ENCODE measurements at regions not wholly inside any gene's neighbourhood (a gene's known extent, or its start where the extent isn't known, plus 50 kb on each side); places are given as distances from the start of the nearest gene placed in this dataset.

GRCh38 chr2:183291436-183291835 lies 167.2 kb downstream of the NUP35 start:
- no peak for DNase-seq

- DNase-seq, result no peak
Observed at GRCh38 chr2:183292028-183292427, 167.8 kb downstream of the NUP35 start.

- DNase-seq, result no peak
Observed at GRCh38 chr2:183339311-183339710, 215.1 kb downstream of the NUP35 start.

GRCh38 chr2:183341057-183341456 lies 216.8 kb downstream of the NUP35 start:
- no peak for DNase-seq

- no peak for DNase-seq
Observed at GRCh38 chr2:183347969-183348368, 223.7 kb downstream of the NUP35 start.

- no peak for DNase-seq
Observed at GRCh38 chr2:183348492-183348891, 224.2 kb downstream of the NUP35 start.

GRCh38 chr2:183349091-183349490 lies 224.8 kb downstream of the NUP35 start:
- DNase-seq, result no peak

GRCh38 chr2:183359867-183360266 lies 235.6 kb downstream of the NUP35 start:
- no peak for DNase-seq

- DNase-seq, result no peak
Observed at GRCh38 chr2:183371545-183371944, 247.3 kb downstream of the NUP35 start.

- DNase-seq, result no peak
Observed at GRCh38 chr2:183375821-183376220, 251.6 kb downstream of the NUP35 start.

- no peak for DNase-seq
Observed at GRCh38 chr2:183383854-183384253, 259.6 kb downstream of the NUP35 start.

GRCh38 chr2:183389546-183390080 lies 265.4 kb downstream of the NUP35 start:
- no peak for DNase-seq

GRCh38 chr2:183390109-183390508 lies 265.9 kb downstream of the NUP35 start:
- DNase-seq, result no peak

- DNase-seq, result no peak
Observed at GRCh38 chr2:183404392-183404791, 280.1 kb downstream of the NUP35 start.

- DNase-seq, result no peak
Observed at GRCh38 chr2:183408562-183408961, 284.3 kb downstream of the NUP35 start.

- DNase-seq, result no peak
Observed at GRCh38 chr2:183409662-183410061, 285.4 kb downstream of the NUP35 start.

- DNase-seq, result peak; percentile 57
Observed at GRCh38 chr2:183416753-183417152, 292.5 kb downstream of the NUP35 start.

GRCh38 chr2:183426825-183427224 lies 302.6 kb downstream of the NUP35 start:
- no peak for DNase-seq

- DNase-seq, result no peak
Observed at GRCh38 chr2:183427558-183427957, 303.3 kb downstream of the NUP35 start.

GRCh38 chr2:183428881-183429280 lies 304.6 kb downstream of the NUP35 start:
- DNase-seq, result no peak

GRCh38 chr2:183438541-183438940 lies 314.3 kb downstream of the NUP35 start:
- no peak for DNase-seq

GRCh38 chr2:183455056-183455455 lies 330.8 kb downstream of the NUP35 start:
- no peak for DNase-seq

- no peak for DNase-seq
Observed at GRCh38 chr2:183456177-183456576, 331.9 kb downstream of the NUP35 start.

GRCh38 chr2:183458460-183458859 lies 334.2 kb downstream of the NUP35 start:
- DNase-seq, result no peak

GRCh38 chr2:183459466-183459865 lies 335.2 kb downstream of the NUP35 start:
- DNase-seq, result no peak

- DNase-seq, result no peak
Observed at GRCh38 chr2:183463821-183464220, 339.6 kb downstream of the NUP35 start.
